Smooth muscle cell (in vitro differentiated cells): ENCODE measurements at regions not wholly inside any gene's neighbourhood (a gene's known extent, or its start where the extent isn't known, plus 50 kb on each side); places are given as distances from the start of the nearest gene placed in this dataset.

Experiments
- DNase-seq: peaks from one replicate; lab custom pipeline; 2025; ENCODE audit not compliant: unreplicated experiment; lab: John Stamatoyannopoulos, UW
- H2AFZ ChIP-seq: fragments of 200-600 bp; sonication (generic); 2 replicates; pipeline ENCODE4 v1.6.0; 2016; ENCODE audit warnings: antibody characterized with exemption, low read depth, mild to moderate bottlenecking
- H3F3A ChIP-seq: fragments of 200-600 bp; sonication (generic); 2 replicates; pipeline ENCODE4 v1.6.0; 2017; ENCODE audit warnings: antibody characterized with exemption, low read depth
- H3K27ac ChIP-seq: fragments of 200-600 bp; sonication (generic); 2 replicates; pipeline ENCODE4 v1.5.1; 2016; ENCODE audit warnings: low read depth, mild to moderate bottlenecking
- H3K27me3 ChIP-seq: fragments of 200-600 bp; sonication (generic); 2 replicates; pipeline ENCODE4 v1.6.1; 2016; ENCODE audit warnings: low read depth, mild to moderate bottlenecking
- H3K36me3 ChIP-seq: fragments of 200-600 bp; sonication (generic); 2 replicates; pipeline ENCODE4 v1.5.1; 2016; ENCODE audit warnings: low read depth
- H3K4me1 ChIP-seq: fragments of 200-600 bp; sonication (generic); 2 replicates; pipeline ENCODE4 v1.5.1; 2016; ENCODE audit warnings: low read depth
- H3K4me2 ChIP-seq: fragments of 200-600 bp; sonication (generic); 2 replicates; pipeline ENCODE4 v1.6.0; 2016; ENCODE audit warnings: mild to moderate bottlenecking
- H3K4me3 ChIP-seq: fragments of 200-600 bp; sonication (generic); 2 replicates; pipeline ENCODE4 v1.5.1; 2016; ENCODE audit warnings: mild to moderate bottlenecking
- H3K79me2 ChIP-seq: fragments of 200-600 bp; sonication (generic); 2 replicates; pipeline ENCODE4 v1.6.0; 2016; ENCODE audit warnings: low read depth, mild to moderate bottlenecking
- H3K9ac ChIP-seq: fragments of 200-600 bp; sonication (generic); 2 replicates; pipeline ENCODE4 v1.6.0; 2016; ENCODE audit warnings: low read depth
- H3K9me3 ChIP-seq: fragments of 200-600 bp; sonication (generic); replicated peaks from 2 replicates; pipeline ENCODE4 v1.5.1; 2016; ENCODE audit warnings: low read depth
- H4K20me1 ChIP-seq: fragments of 200-600 bp; sonication (generic); 2 replicates; pipeline ENCODE4 v1.6.0; 2016; ENCODE audit warnings: low read depth
- WGBS: methylation state at CpG from one replicate; pipeline ENCODE4 v1.1.7; 2016; ENCODE audit warnings: low lambda C conversion rate; 5-methylcytosine and 5-hydroxymethylcytosine counted together
- TF ChIP-seq, protein P1 (sequence below): fragments of 200-600 bp; sonication (generic); IDR thresholded peaks from 2 replicates; pipeline ENCODE4 v1.5.1; 2017; ENCODE audit warnings: borderline replicate concordance, mild to moderate bottlenecking, antibody characterized with exemption; ENCODE audit not compliant: insufficient read depth, poor library complexity, severe bottlenecking

- no peak for DNase-seq
- Histone ChIP-seq H3K79me2 (no peaks in the 10 kb centered on the region), H3K27me3 (no peaks in the 10 kb centered on the region), H3K9ac (no peak overlapping the region), H2AFZ (no peak overlapping the region), H3F3A (no peaks in the 10 kb centered on the region), H3K4me2 (no peak overlapping the region), H3K4me1 (no peaks in the 10 kb centered on the region), H3K4me3 (no peak overlapping the region), H3K9me3 (no peaks in the 10 kb centered on the region), H3K36me3 (no peaks in the 10 kb centered on the region), H3K27ac (no peak overlapping the region), H4K20me1 (no peaks in the 10 kb centered on the region)
- TF ChIP-seq, protein P1, sequence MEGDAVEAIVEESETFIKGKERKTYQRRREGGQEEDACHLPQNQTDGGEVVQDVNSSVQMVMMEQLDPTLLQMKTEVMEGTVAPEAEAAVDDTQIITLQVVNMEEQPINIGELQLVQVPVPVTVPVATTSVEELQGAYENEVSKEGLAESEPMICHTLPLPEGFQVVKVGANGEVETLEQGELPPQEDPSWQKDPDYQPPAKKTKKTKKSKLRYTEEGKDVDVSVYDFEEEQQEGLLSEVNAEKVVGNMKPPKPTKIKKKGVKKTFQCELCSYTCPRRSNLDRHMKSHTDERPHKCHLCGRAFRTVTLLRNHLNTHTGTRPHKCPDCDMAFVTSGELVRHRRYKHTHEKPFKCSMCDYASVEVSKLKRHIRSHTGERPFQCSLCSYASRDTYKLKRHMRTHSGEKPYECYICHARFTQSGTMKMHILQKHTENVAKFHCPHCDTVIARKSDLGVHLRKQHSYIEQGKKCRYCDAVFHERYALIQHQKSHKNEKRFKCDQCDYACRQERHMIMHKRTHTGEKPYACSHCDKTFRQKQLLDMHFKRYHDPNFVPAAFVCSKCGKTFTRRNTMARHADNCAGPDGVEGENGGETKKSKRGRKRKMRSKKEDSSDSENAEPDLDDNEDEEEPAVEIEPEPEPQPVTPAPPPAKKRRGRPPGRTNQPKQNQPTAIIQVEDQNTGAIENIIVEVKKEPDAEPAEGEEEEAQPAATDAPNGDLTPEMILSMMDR = no peak
Measured at GRCh38 chr5:145104106-145104505, 731.0 kb downstream of the PRELID2 start.

GRCh38 chr5:145101246-145101645, 733.9 kb downstream of the PRELID2 start:
- no peak for DNase-seq
- no peaks in the 10 kb centered on the region for H3K27me3 ChIP-seq
- no peaks in the 10 kb centered on the region for H3K79me2 ChIP-seq
- 76% methylated on average over 3 of the region's 3 CpGs for WGBS
- TF ChIP-seq, protein P1 = peak; percentile 31
- no peaks in the 10 kb centered on the region for H3K4me1 ChIP-seq
- no peaks in the 10 kb centered on the region for H3K9me3 ChIP-seq
- H3K4me2 ChIP-seq = no peak overlapping the region
- no peaks in the 10 kb centered on the region for H4K20me1 ChIP-seq
- H3K36me3 ChIP-seq = no peaks in the 10 kb centered on the region
- no peaks in the 10 kb centered on the region for H3F3A ChIP-seq
- H3K27ac ChIP-seq = no peak overlapping the region
- H3K4me3 ChIP-seq = no peak overlapping the region
- no peak overlapping the region for H3K9ac ChIP-seq
- H2AFZ ChIP-seq = no peak overlapping the region

DNA sequence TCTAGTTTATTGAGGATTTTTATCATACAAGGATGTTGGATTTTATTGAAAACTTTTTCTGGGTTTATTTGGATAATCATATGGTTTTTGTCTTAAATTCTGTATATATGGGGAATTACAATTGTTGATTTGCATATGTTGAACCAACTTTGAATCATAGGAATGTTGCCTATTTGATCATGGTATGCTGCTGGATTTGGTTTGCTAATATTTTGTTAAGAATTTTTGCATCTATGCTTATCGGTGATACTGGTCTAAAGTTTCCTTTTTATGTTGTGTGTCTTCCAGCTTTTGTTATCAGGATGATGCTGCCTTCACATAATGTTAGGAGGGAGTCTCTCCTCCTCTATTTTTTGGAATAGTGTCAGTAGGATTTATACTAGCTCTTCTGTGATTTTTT, 745.0 kb downstream of the PRELID2 start:
- TF ChIP-seq, protein P1 = no peak
- no peaks in the 10 kb centered on the region for H3F3A ChIP-seq
- no peaks in the 10 kb centered on the region for H3K27me3 ChIP-seq
- H3K36me3 ChIP-seq = no peaks in the 10 kb centered on the region
- no peak overlapping the region for H3K4me3 ChIP-seq
- no peaks in the 10 kb centered on the region for H4K20me1 ChIP-seq
- H3K27ac ChIP-seq = no peak overlapping the region
- no peaks in the 10 kb centered on the region for H3K79me2 ChIP-seq
- H3K4me2 ChIP-seq = no peak overlapping the region
- no peaks in the 10 kb centered on the region for H3K9me3 ChIP-seq
- H3K9ac ChIP-seq = no peak overlapping the region
- no peaks in the 10 kb centered on the region for H3K4me1 ChIP-seq
- no peak overlapping the region for H2AFZ ChIP-seq
- WGBS = 96% methylated on average over 1 of the region's 1 CpG
- no peak for DNase-seq

DNA sequence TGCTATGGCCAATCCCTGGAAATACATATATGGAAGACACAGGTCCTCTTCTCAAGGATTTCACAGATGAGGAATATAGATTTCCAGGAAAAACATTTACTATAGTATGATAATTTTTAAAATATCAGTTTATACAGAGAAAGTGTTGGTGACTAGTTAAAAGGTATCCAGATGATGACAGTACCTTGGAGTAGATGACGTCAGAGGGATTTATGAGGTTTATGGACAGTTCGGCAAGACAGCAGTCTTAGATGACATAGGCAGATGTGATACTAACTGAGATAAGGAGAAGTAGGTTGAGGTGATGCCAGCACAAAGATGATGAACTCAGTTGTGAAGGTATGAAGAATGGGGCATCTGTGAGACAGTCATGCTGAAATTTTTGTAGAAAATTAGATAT, 750.3 kb downstream of the PRELID2 start:
- Histone ChIP-seq H4K20me1 (no peaks in the 10 kb centered on the region), H3K27ac (no peak overlapping the region), H3K4me3 (no peak overlapping the region), H3F3A (no peaks in the 10 kb centered on the region), H3K9me3 (no peaks in the 10 kb centered on the region), H3K9ac (no peak overlapping the region), H3K36me3 (no peaks in the 10 kb centered on the region), H2AFZ (no peak overlapping the region), H3K79me2 (no peaks in the 10 kb centered on the region), H3K4me1 (no peaks in the 10 kb centered on the region), H3K4me2 (no peak overlapping the region), H3K27me3 (no peaks in the 10 kb centered on the region)
- WGBS = 96% methylated on average over 2 of the region's 2 CpGs
- DNase-seq = no peak
- TF ChIP-seq, protein P1 = no peak
